CD4-positive, alpha-beta memory T cell (primary cell): ENCODE measurements at regions not wholly inside any gene's neighbourhood (a gene's known extent, or its start where the extent isn't known, plus 50 kb on each side); places are given as distances from the start of the nearest gene placed in this dataset.

Experiments used
- CTCF ChIA-PET: fragments of 350-600 bp; sonication (Branson Sonifier 250); formaldehyde crosslinking; loops from one replicate; lab custom pipeline; 2021; ENCODE audit warnings: inconsistent platforms; ENCODE audit not compliant: partially characterized antibody; lab: Charles Lee
- POLR2A ChIA-PET: fragments of 350-600 bp; sonication (Branson Sonifier 250); formaldehyde crosslinking; loops from one replicate; lab custom pipeline; 2021; ENCODE audit not compliant: partially characterized antibody; lab: Charles Lee
- DNase-seq, 5 donors: peaks; one replicate each; pipeline versions ENCODE4 v3.0.0 to v3.0.0-alpha.2; 2020 to 2022; ENCODE audit warnings: mixed read lengths in 1 of 5
- H3K27ac ChIP-seq: one replicate; pipeline ENCODE4 v1.7.0; 2013; ENCODE audit warnings: low read depth, low read length
- H3K27me3 ChIP-seq: 2 replicates; pipeline ENCODE4 v1.7.0; 2013; ENCODE audit warnings: mild to moderate bottlenecking, low read length, moderate library complexity; ENCODE audit not compliant: insufficient read depth
- H3K36me3 ChIP-seq: 2 replicates; pipeline ENCODE4 v1.7.0; 2013; ENCODE audit warnings: mild to moderate bottlenecking, low read length, moderate library complexity; ENCODE audit not compliant: insufficient read depth
- H3K4me1 ChIP-seq: 2 replicates; pipeline ENCODE4 v1.7.0; 2013; ENCODE audit warnings: mild to moderate bottlenecking, low read length, moderate library complexity; ENCODE audit not compliant: insufficient read depth
- H3K4me3 ChIP-seq, 2 donors: one replicate each; pipeline ENCODE4 v1.7.0; 2013; ENCODE audit warnings: low read length in 2 of 2, mild to moderate bottlenecking in 1 of 2
- H3K9me3 ChIP-seq, 2 donors: one replicate each; pipeline ENCODE4 v1.7.0; 2013; ENCODE audit warnings: low read length in 2 of 2, control low read depth in 1 of 2; ENCODE audit not compliant: control insufficient read depth in 1 of 2
- H3K27ac Mint-ChIP-seq, 7 donors: one replicate each; pipeline ENCODE4 v1.8.0; 2020 to 2021; ENCODE audit warnings: mixed read lengths in 7 of 7, mild to moderate bottlenecking in 6 of 7, inconsistent platforms in 3 of 7, moderate library complexity in 3 of 7
- H3K27me3 Mint-ChIP-seq, 2 donors: one replicate each; pipeline ENCODE4 v1.8.0; 2020 to 2021; ENCODE audit warnings: mixed read lengths in 2 of 2
- H3K36me3 Mint-ChIP-seq, 2 donors: one replicate each; pipeline ENCODE4 v1.8.0; 2020 to 2021; ENCODE audit warnings: mixed read lengths in 2 of 2, inconsistent platforms in 1 of 2, mild to moderate bottlenecking in 1 of 2
- H3K4me1 Mint-ChIP-seq, 4 donors: one replicate each; pipeline ENCODE4 v1.8.0; 2020 to 2021; ENCODE audit warnings: mixed read lengths in 4 of 4, mild to moderate bottlenecking in 1 of 4
- H3K4me3 Mint-ChIP-seq, 8 donors: one replicate each; pipeline ENCODE4 v1.8.0; 2020 to 2021; ENCODE audit warnings: mixed read lengths in 8 of 8, mild to moderate bottlenecking in 7 of 8, moderate library complexity in 6 of 8, inconsistent platforms in 3 of 8
- H3K9me3 Mint-ChIP-seq, 8 donors: one replicate each; pipeline ENCODE4 v1.8.0; 2020 to 2021; ENCODE audit warnings: mixed read lengths in 8 of 8, mild to moderate bottlenecking in 5 of 8, inconsistent platforms in 3 of 8, moderate library complexity in 1 of 8
- intact Hi-C: fragments of 100-400 bp; cut with micrococcal nuclease; formaldehyde crosslinking; loops from one replicate; pipeline ENCODE4 v1.15.1; 2023

- Mint-ChIP-seq H3K27me3 (no peaks in the 10 kb centered on the region), H3K9me3 (peaks cover 0 to 3% (median 0%) of the 10 kb centered on the region in 8 donors), H3K4me1 (no peaks in the 10 kb centered on the region), H3K36me3 (no peaks in the 10 kb centered on the region), H3K27ac (no peak overlapping the region), H3K4me3 (no peak overlapping the region)
- CTCF ChIA-PET: no interaction called here
- Histone ChIP-seq H3K9me3 (no peaks in the 10 kb centered on the region), H3K27me3 (no peaks in the 10 kb centered on the region), H3K27ac (no peak overlapping the region), H3K36me3 (no peaks in the 10 kb centered on the region), H3K4me3 (no peak overlapping the region), H3K4me1 (no peaks in the 10 kb centered on the region)
- no peak for DNase-seq
- POLR2A ChIA-PET: no interaction called here
- intact Hi-C loops: no loop called here
Observed at GRCh38 chr13:53216773-53217172, 188.2 kb downstream of the OLFM4 start.

DNA sequence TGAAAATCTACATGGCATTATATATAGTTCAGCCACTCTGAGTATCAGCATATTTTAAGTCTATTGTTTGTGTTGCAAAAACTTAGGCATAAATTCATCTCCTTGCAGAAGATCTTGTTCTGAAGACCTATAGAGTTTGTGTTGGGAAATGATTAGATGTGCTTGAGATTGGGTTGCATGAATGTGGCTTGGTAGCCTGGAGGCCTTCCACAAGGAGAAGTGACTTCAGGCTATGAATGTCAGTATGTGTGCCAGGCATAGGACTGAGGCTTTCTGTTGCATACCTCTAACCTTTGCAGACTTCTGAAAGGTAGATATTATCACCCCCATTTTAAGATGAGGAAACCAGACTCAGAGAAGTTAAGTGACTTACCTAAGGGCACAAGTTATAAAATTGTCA is 188.6 kb downstream of the OLFM4 start:
- no peak for DNase-seq
- Histone ChIP-seq H3K4me1 (no peaks in the 10 kb centered on the region), H3K36me3 (no peaks in the 10 kb centered on the region), H3K4me3 (no peak overlapping the region), H3K9me3 (no peaks in the 10 kb centered on the region), H3K27ac (no peak overlapping the region), H3K27me3 (no peaks in the 10 kb centered on the region)
- intact Hi-C loops: no loop called here
- CTCF ChIA-PET: no interaction called here
- Mint-ChIP-seq H3K9me3 (peaks cover 0 to 6% (median 0%) of the 10 kb centered on the region in 8 donors), H3K4me3 (no peak overlapping the region), H3K36me3 (no peaks in the 10 kb centered on the region), H3K27ac (no peak overlapping the region), H3K27me3 (no peaks in the 10 kb centered on the region), H3K4me1 (no peaks in the 10 kb centered on the region)
- POLR2A ChIA-PET: no interaction called here

DNA sequence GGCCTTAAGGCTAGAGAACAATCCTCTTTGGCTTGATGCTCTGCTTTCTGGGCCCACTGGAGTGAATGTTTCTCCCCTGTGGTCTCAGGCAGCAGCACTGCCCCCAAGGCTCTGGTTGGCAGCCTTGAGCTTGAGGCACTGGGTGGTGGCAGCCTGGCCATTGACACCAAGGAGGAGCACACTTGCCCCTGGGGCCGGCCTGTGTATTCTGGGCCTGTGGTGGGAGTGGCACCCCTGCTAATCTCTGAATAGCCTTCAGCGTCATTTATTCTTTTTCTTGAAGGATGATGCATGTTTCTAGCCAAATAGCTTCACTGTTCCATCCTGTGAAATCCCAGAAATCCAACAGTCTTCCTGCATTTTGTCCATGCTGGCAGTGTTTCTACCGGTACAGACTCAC is 191.4 kb downstream of the OLFM4 start:
- ChIA-PET CTCF (no interaction called here), POLR2A (no interaction called here)
- Histone ChIP-seq H3K4me1 (no peaks in the 10 kb centered on the region), H3K27me3 (no peaks in the 10 kb centered on the region), H3K4me3 (no peak overlapping the region), H3K36me3 (no peaks in the 10 kb centered on the region), H3K9me3 (no peaks in the 10 kb centered on the region), H3K27ac (no peak overlapping the region)
- Mint-ChIP-seq H3K27me3 (no peaks in the 10 kb centered on the region), H3K4me3 (no peak overlapping the region), H3K36me3 (no peaks in the 10 kb centered on the region), H3K9me3 (peaks cover 0 to 16% (median 8%) of the 10 kb centered on the region in 8 donors), H3K4me1 (no peaks in the 10 kb centered on the region), H3K27ac (no peak overlapping the region)
- DNase-seq: no peak
- intact Hi-C loops: no loop called here

DNA sequence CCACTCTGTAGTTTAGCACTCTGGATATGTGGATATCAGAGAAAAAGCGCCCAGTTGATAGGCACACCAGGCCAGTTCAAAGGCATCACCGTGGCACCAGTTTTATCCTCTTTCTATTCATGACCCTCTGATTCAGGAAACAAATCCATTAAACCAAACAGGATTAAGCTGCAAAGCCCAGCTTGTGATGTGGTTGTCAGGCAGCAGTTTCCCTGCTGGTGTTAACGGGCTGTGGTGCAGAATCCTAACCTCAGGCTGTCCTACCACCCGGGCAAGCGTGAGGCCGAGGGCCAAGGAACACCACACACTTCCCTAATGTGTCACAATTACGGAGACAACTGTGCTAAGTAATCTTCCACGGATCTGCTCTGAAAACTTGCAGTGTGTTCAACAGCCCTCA is 209.1 kb downstream of the OLFM4 start:
- H3K36me3 Mint-ChIP-seq: no peaks in the 10 kb centered on the region
- no peak overlapping the region for H3K4me3 Mint-ChIP-seq
- Histone ChIP-seq H3K27ac (no peak overlapping the region), H3K9me3 (no peaks in the 10 kb centered on the region), H3K4me3 (no peak overlapping the region), H3K4me1 (no peaks in the 10 kb centered on the region), H3K27me3 (no peaks in the 10 kb centered on the region), H3K36me3 (no peaks in the 10 kb centered on the region)
- H3K9me3 Mint-ChIP-seq: peaks cover 0 to 4% (median 0%) of the 10 kb centered on the region in 8 donors
- DNase-seq: no peak
- no peaks in the 10 kb centered on the region for H3K27me3 Mint-ChIP-seq
- H3K4me1 Mint-ChIP-seq: no peaks in the 10 kb centered on the region
- intact Hi-C loops: no loop called here
- no peak overlapping the region for H3K27ac Mint-ChIP-seq
- ChIA-PET CTCF (no interaction called here), POLR2A (no interaction called here)

GRCh38 chr13:53238261-53238660 is 209.6 kb downstream of the OLFM4 start:
- H3K4me3 Mint-ChIP-seq: no peak overlapping the region

GRCh38 chr13:53240401-53241025 is 211.9 kb downstream of the OLFM4 start:
- intact Hi-C loops: no loop called here
- CTCF ChIA-PET: interaction anchor here (0.8 to 3.6 kb wide), 3 partner anchors 9 to 11 kb away, joined by 3 to 22 read pairs (median 3); no protein-coding TSS in a partner anchor
- H3K36me3 Mint-ChIP-seq: no peaks in the 10 kb centered on the region
- H3K4me1 Mint-ChIP-seq: no peaks in the 10 kb centered on the region
- no peaks in the 10 kb centered on the region for H3K9me3 ChIP-seq
- no peak overlapping the region for H3K4me3 Mint-ChIP-seq
- DNase-seq: no peak
- no peak overlapping the region for H3K27ac ChIP-seq
- no peak overlapping the region for H3K4me3 ChIP-seq
- POLR2A ChIA-PET: no interaction called here
- H3K4me1 ChIP-seq: no peaks in the 10 kb centered on the region
- no peaks in the 10 kb centered on the region for H3K36me3 ChIP-seq
- no peak overlapping the region for H3K27ac Mint-ChIP-seq
- no peaks in the 10 kb centered on the region for H3K27me3 Mint-ChIP-seq
- no peaks in the 10 kb centered on the region for H3K27me3 ChIP-seq
- H3K9me3 Mint-ChIP-seq: peaks cover 0 to 4% (median 0%) of the 10 kb centered on the region in 8 donors

More at GRCh38 chr13:53238261-53238660, 209.6 kb downstream of the OLFM4 start:
- Histone ChIP-seq H3K4me3 (no peak overlapping the region), H3K36me3 (no peaks in the 10 kb centered on the region), H3K27me3 (no peaks in the 10 kb centered on the region), H3K9me3 (no peaks in the 10 kb centered on the region), H3K4me1 (no peaks in the 10 kb centered on the region), H3K27ac (no peak overlapping the region)
- peaks cover 0 to 4% (median 0%) of the 10 kb centered on the region in 8 donors for H3K9me3 Mint-ChIP-seq
- no peaks in the 10 kb centered on the region for H3K36me3 Mint-ChIP-seq
- intact Hi-C loops: no loop called here
- ChIA-PET POLR2A (no interaction called here), CTCF (no interaction called here)
- H3K4me1 Mint-ChIP-seq: no peaks in the 10 kb centered on the region
- DNase-seq: no peak
- H3K27me3 Mint-ChIP-seq: no peaks in the 10 kb centered on the region
- no peak overlapping the region for H3K27ac Mint-ChIP-seq

GRCh38 chr13:53241891-53242348 is 213.3 kb downstream of the OLFM4 start:
- CTCF ChIA-PET: interaction anchor here (3.6 kb wide), 1 partner anchor 9 kb away, joined by 22 read pairs; no protein-coding TSS in a partner anchor
- Histone ChIP-seq H3K27ac (no peak overlapping the region), H3K27me3 (no peaks in the 10 kb centered on the region), H3K36me3 (no peaks in the 10 kb centered on the region), H3K4me1 (no peaks in the 10 kb centered on the region), H3K4me3 (no peak overlapping the region), H3K9me3 (no peaks in the 10 kb centered on the region)
- Mint-ChIP-seq H3K27ac (no peak overlapping the region), H3K4me1 (no peaks in the 10 kb centered on the region), H3K27me3 (no peaks in the 10 kb centered on the region), H3K9me3 (peaks cover 0 to 4% (median 0%) of the 10 kb centered on the region in 8 donors), H3K36me3 (no peaks in the 10 kb centered on the region), H3K4me3 (no peak overlapping the region)
- POLR2A ChIA-PET: no interaction called here
- intact Hi-C loops: no loop called here
- DNase-seq: no peak
